Thyroid gland (tissue), 4 donors: ENCODE measurements at regions not wholly inside any gene's neighbourhood (a gene's known extent, or its start where the extent isn't known, plus 50 kb on each side); places are given as distances from the start of the nearest gene placed in this dataset.

Experiments
- CTCF ChIP-seq, 6 experiments: fragments of 200-600 bp in 3 of 6; fragments of 450-650 bp in 3 of 6; sonication (generic) in 3 of 6; IDR thresholded peaks; one replicate each; pipeline ENCODE4 v1.5.1; 2016 to 2019; ENCODE audit warnings: antibody characterized with exemption in 6 of 6, mild to moderate bottlenecking in 2 of 6, inconsistent platforms in 1 of 6, moderate library complexity in 1 of 6
- POLR2A ChIP-seq, 2 donors: fragments of 450-650 bp; IDR thresholded peaks; one replicate each; pipeline ENCODE4 v1.6.1; 2017; ENCODE audit warnings: antibody characterized with exemption in 2 of 2, mild to moderate bottlenecking in 2 of 2, moderate library complexity in 1 of 2

GRCh38 chr2:144208924-144209323, 311.0 kb downstream of the ZEB2 start:
- no peak for TF ChIP-seq POLR2A (IDR thresholded peaks at IDR 0.05)
- no peak for TF ChIP-seq CTCF (IDR thresholded peaks at IDR 0.05)
